ENCODE measurements at regions not wholly inside any gene's neighbourhood (a gene's known extent, or its start where the extent isn't known, plus 50 kb on each side); places are given as distances from the start of the nearest gene placed in this dataset.
A peak's percentile ranks its signal among the peaks of the same experiment; 100 is the strongest.

GRCh38 chr12:88923631-88924030 is 343.4 kb upstream of the KITLG start:
- no peak for TF ChIP-seq CTCF (IDR thresholded peaks at IDR 0.05; ENCODE audit: insufficient read depth, low read length)
- no peak for DNase-seq (ENCODE audit: low read depth)

GRCh38 chr12:88922816-88923215 is 342.5 kb upstream of the KITLG start:
- TF ChIP-seq CTCF (IDR thresholded peaks at IDR 0.05; ENCODE audit: insufficient read depth, low read length) = no peak

More at GRCh38 chr12:88923631-88924030, 343.4 kb upstream of the KITLG start:
- H3K4me3 ChIP-seq (ENCODE audit: low read depth, low read length) = no peak overlapping the region

GRCh38 chr12:88921890-88922532 is 341.7 kb upstream of the KITLG start:
- DNase-seq (ENCODE audit: low read depth) = no peak
- no peak for TF ChIP-seq CTCF (IDR thresholded peaks at IDR 0.05; ENCODE audit: insufficient read depth, low read length)

More at GRCh38 chr12:88922816-88923215, 342.5 kb upstream of the KITLG start:
- no peak overlapping the region for H3K4me3 ChIP-seq (ENCODE audit: low read depth, low read length)
- DNase-seq (ENCODE audit: low read depth) = peak; percentile 55

GRCh38 chr12:88921434-88921833 is 341.2 kb upstream of the KITLG start:
- no peak for TF ChIP-seq CTCF (IDR thresholded peaks at IDR 0.05; ENCODE audit: insufficient read depth, low read length)

More at GRCh38 chr12:88921890-88922532, 341.7 kb upstream of the KITLG start:
- no peak overlapping the region for H3K4me3 ChIP-seq (ENCODE audit: low read depth, low read length)

GRCh38 chr12:88918161-88918560 is 337.9 kb upstream of the KITLG start:
- no peak for TF ChIP-seq CTCF (IDR thresholded peaks at IDR 0.05; ENCODE audit: insufficient read depth, low read length)
- no peak overlapping the region for H3K4me3 ChIP-seq (ENCODE audit: low read depth, low read length)
- DNase-seq (ENCODE audit: low read depth) = no peak

More at GRCh38 chr12:88921434-88921833, 341.2 kb upstream of the KITLG start:
- no peak for DNase-seq (ENCODE audit: low read depth)
- H3K4me3 ChIP-seq (ENCODE audit: low read depth, low read length) = no peak overlapping the region

- TF ChIP-seq CTCF (IDR thresholded peaks at IDR 0.05; ENCODE audit: insufficient read depth, low read length) = no peak
- no peak overlapping the region for H3K4me3 ChIP-seq (ENCODE audit: low read depth, low read length)
- DNase-seq (ENCODE audit: low read depth) = no peak
Measured at GRCh38 chr12:88914967-88915366, 334.7 kb upstream of the KITLG start.

GRCh38 chr12:88909510-88909909 is 329.2 kb upstream of the KITLG start:
- no peak for DNase-seq (ENCODE audit: low read depth)
- no peak overlapping the region for H3K4me3 ChIP-seq (ENCODE audit: low read depth, low read length)
- no peak for TF ChIP-seq CTCF (IDR thresholded peaks at IDR 0.05; ENCODE audit: insufficient read depth, low read length)
